ENCODE measurements at regions not wholly inside any gene's neighbourhood (a gene's known extent, or its start where the extent isn't known, plus 50 kb on each side); places are given as distances from the start of the nearest gene placed in this dataset.
A peak's percentile ranks its signal among the peaks of the same experiment; 100 is the strongest.

GRCh38 chr2:203796248-203797010 is 71.1 kb upstream of the CTLA4 start:
- no peak for ATAC-seq

GRCh38 chr2:203797276-203797675 is 70.3 kb upstream of the CTLA4 start:
- TF ChIP-seq CREB5 (CRISPR knock-in tag; IDR thresholded peaks at IDR 0.05; ENCODE audit: low read depth) (no peak), ARNTL (CRISPR knock-in tag; IDR thresholded peaks at IDR 0.05; ENCODE audit: borderline replicate concordance, low read depth) (no peak), BACH2 (CRISPR knock-in tag; IDR thresholded peaks at IDR 0.05; ENCODE audit: borderline replicate concordance) (no peak), CSRNP3 (CRISPR knock-in tag; IDR thresholded peaks at IDR 0.05) (no peak), TSHZ2 (CRISPR knock-in tag; IDR thresholded peaks at IDR 0.05) (no peak)
- ATAC-seq = peak; percentile 35

More at GRCh38 chr2:203796248-203797010, 71.1 kb upstream of the CTLA4 start:
- TF ChIP-seq TCF4 (CRISPR knock-in tag; IDR thresholded peaks at IDR 0.05; ENCODE audit: borderline replicate concordance) (no peak), CSDC2 (CRISPR knock-in tag; IDR thresholded peaks at IDR 0.05) (no peak), PATZ1 (CRISPR knock-in tag; IDR thresholded peaks at IDR 0.05; ENCODE audit: borderline replicate concordance) (no peak), TOX (CRISPR knock-in tag; IDR thresholded peaks at IDR 0.05; ENCODE audit: borderline replicate concordance) (no peak), ZNF70 (CRISPR knock-in tag; IDR thresholded peaks at IDR 0.05) (no peak), ZNF8 (CRISPR knock-in tag; IDR thresholded peaks at IDR 0.05) (no peak), ZFP30 (CRISPR knock-in tag; IDR thresholded peaks at IDR 0.05) (no peak), ISL1 (CRISPR knock-in tag; IDR thresholded peaks at IDR 0.05) (no peak), ZNF565 (CRISPR knock-in tag; conservative IDR thresholded peaks at IDR 0.05; ENCODE audit: low read depth) (no peak), PPARA (CRISPR knock-in tag; IDR thresholded peaks at IDR 0.05; ENCODE audit: borderline replicate concordance) (no peak), CREB5 (CRISPR knock-in tag; IDR thresholded peaks at IDR 0.05; ENCODE audit: low read depth) (no peak), CSRNP3 (CRISPR knock-in tag; IDR thresholded peaks at IDR 0.05) (no peak)

- peak; percentile 75 for ATAC-seq
- TF ChIP-seq CREB5 (CRISPR knock-in tag; IDR thresholded peaks at IDR 0.05; ENCODE audit: low read depth) (no peak), POU6F1 (CRISPR knock-in tag; IDR thresholded peaks at IDR 0.05; ENCODE audit: borderline replicate concordance, low read depth) (no peak), SNAI2 (CRISPR knock-in tag; IDR thresholded peaks at IDR 0.05) (no peak), TSHZ2 (CRISPR knock-in tag; IDR thresholded peaks at IDR 0.05) (no peak), TOX (CRISPR knock-in tag; IDR thresholded peaks at IDR 0.05; ENCODE audit: borderline replicate concordance) (no peak), ZNF8 (CRISPR knock-in tag; IDR thresholded peaks at IDR 0.05) (no peak), BACH2 (CRISPR knock-in tag; IDR thresholded peaks at IDR 0.05; ENCODE audit: borderline replicate concordance) (no peak), TCF4 (CRISPR knock-in tag; IDR thresholded peaks at IDR 0.05; ENCODE audit: borderline replicate concordance) (no peak), ZNF70 (CRISPR knock-in tag; IDR thresholded peaks at IDR 0.05) (no peak), ZFP30 (CRISPR knock-in tag; IDR thresholded peaks at IDR 0.05) (no peak), RARB (CRISPR knock-in tag; IDR thresholded peaks at IDR 0.05) (no peak)
Observed at GRCh38 chr2:203797712-203798111, 69.9 kb upstream of the CTLA4 start.
